ENCODE measurements at regions not wholly inside any gene's neighbourhood (a gene's known extent, or its start where the extent isn't known, plus 50 kb on each side); places are given as distances from the start of the nearest gene placed in this dataset.

DNA sequence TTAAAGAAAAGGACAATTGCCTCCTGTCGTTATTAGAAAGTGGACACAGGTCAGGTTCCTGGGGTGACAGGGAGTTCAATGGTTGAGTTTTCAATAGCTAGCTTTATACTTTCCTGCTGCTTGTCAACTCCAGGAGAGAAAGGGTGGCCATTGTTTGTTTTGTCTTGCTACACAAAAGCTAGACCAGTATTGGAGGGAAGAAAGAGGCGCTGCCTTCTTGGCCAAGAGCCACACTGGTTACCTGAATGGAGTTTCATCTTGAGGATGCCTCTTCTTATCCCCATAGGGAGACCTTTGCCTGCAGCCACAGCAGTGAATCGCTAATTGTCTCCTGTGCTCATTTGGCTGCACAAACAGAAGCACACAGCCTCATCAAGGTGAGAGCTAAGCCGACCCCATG, 279.4 kb upstream of the GRIA1 start:
- TF ChIP-seq, protein P1, sequence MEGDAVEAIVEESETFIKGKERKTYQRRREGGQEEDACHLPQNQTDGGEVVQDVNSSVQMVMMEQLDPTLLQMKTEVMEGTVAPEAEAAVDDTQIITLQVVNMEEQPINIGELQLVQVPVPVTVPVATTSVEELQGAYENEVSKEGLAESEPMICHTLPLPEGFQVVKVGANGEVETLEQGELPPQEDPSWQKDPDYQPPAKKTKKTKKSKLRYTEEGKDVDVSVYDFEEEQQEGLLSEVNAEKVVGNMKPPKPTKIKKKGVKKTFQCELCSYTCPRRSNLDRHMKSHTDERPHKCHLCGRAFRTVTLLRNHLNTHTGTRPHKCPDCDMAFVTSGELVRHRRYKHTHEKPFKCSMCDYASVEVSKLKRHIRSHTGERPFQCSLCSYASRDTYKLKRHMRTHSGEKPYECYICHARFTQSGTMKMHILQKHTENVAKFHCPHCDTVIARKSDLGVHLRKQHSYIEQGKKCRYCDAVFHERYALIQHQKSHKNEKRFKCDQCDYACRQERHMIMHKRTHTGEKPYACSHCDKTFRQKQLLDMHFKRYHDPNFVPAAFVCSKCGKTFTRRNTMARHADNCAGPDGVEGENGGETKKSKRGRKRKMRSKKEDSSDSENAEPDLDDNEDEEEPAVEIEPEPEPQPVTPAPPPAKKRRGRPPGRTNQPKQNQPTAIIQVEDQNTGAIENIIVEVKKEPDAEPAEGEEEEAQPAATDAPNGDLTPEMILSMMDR (conservative IDR thresholded peaks at IDR 0.05; ENCODE audit: low read depth, low read length), result no peak
- TF ChIP-seq EZH2 (IDR thresholded peaks at IDR 0.05; ENCODE audit: low read length, unreplicated experiment), result no peak
- no peak for TF ChIP-seq EZH2phosphoT487 (IDR thresholded peaks at IDR 0.05; ENCODE audit: borderline replicate concordance, low read length)
